GM23248 (cell line): ENCODE measurements at regions not wholly inside any gene's neighbourhood (a gene's known extent, or its start where the extent isn't known, plus 50 kb on each side); places are given as distances from the start of the nearest gene placed in this dataset.

Experiments
- EZH2 ChIP-seq: fragments of 200-600 bp; sonication (generic); IDR thresholded peaks from 2 replicates; pipeline ENCODE4 v1.6.1; 2018; ENCODE audit warnings: antibody characterized with exemption, mild to moderate bottlenecking; ENCODE audit not compliant: insufficient read depth, poor library complexity, severe bottlenecking
- EZH2phosphoT487 ChIP-seq: fragments of 200-600 bp; sonication (generic); IDR thresholded peaks from 2 replicates; pipeline ENCODE4 v1.6.1; 2018; ENCODE audit warnings: antibody characterized with exemption, moderate library complexity, mild to moderate bottlenecking, low read depth; ENCODE audit not compliant: insufficient read depth

GRCh38 chr16:63145411-63145810 is 1109.2 kb upstream of the CDH8 start:
- TF ChIP-seq EZH2, result no peak
- TF ChIP-seq EZH2phosphoT487, result no peak
